ENCODE measurements at regions not wholly inside any gene's neighbourhood (a gene's known extent, or its start where the extent isn't known, plus 50 kb on each side); places are given as distances from the start of the nearest gene placed in this dataset.

DNA sequence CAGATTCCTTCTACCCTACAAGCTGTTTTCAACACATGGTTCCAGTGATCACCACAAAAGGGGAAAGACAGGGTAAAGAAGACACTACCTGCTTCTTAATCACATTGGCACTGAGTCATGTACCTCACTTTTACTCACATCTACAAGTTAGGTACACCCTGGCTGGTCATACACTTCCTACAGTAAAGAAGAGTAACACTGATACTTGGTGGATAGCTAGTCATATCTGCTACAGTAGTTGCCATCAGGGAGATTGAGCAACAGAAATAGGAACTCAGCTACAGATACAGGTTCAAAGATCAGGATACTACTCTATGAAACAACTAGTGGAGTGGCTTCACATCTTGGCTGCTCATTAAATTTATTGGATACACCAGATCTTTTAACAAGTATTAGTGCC, 105.4 kb upstream of the DIAPH2 start:
- TF ChIP-seq, protein P1, sequence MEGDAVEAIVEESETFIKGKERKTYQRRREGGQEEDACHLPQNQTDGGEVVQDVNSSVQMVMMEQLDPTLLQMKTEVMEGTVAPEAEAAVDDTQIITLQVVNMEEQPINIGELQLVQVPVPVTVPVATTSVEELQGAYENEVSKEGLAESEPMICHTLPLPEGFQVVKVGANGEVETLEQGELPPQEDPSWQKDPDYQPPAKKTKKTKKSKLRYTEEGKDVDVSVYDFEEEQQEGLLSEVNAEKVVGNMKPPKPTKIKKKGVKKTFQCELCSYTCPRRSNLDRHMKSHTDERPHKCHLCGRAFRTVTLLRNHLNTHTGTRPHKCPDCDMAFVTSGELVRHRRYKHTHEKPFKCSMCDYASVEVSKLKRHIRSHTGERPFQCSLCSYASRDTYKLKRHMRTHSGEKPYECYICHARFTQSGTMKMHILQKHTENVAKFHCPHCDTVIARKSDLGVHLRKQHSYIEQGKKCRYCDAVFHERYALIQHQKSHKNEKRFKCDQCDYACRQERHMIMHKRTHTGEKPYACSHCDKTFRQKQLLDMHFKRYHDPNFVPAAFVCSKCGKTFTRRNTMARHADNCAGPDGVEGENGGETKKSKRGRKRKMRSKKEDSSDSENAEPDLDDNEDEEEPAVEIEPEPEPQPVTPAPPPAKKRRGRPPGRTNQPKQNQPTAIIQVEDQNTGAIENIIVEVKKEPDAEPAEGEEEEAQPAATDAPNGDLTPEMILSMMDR (IDR thresholded peaks at IDR 0.05): no peak
- TF ChIP-seq POLR2AphosphoS5 (IDR thresholded peaks at IDR 0.05) (no peak), POLR2A (IDR thresholded peaks at IDR 0.05) (no peak)

Measured in breast epithelium (tissue), 3 donors.